LNCaP clone FGC (cell line): ENCODE measurements at regions not wholly inside any gene's neighbourhood (a gene's known extent, or its start where the extent isn't known, plus 50 kb on each side); places are given as distances from the start of the nearest gene placed in this dataset.

Experiments used
- DNase-seq: peaks from one replicate; pipeline ENCODE4 v3.0.0-alpha.2; 2011; ENCODE audit warnings: low read depth
- H3K4me3 ChIP-seq: 2 replicates; pipeline ENCODE4 v1.5.1; 2011; ENCODE audit warnings: mild to moderate bottlenecking, low read depth, low read length, control low read depth
- TF ChIP-seq, protein P1 (sequence below): IDR thresholded peaks from 2 replicates; pipeline ENCODE4 v1.5.1; 2012; ENCODE audit warnings: mild to moderate bottlenecking; ENCODE audit not compliant: control insufficient read depth, insufficient read depth; ENCODE audit errors: extremely low read depth

GRCh38 chr7:133152875-133153274 lies 71.0 kb upstream of the CHCHD3 start:
- no peak overlapping the region for H3K4me3 ChIP-seq
- TF ChIP-seq, protein P1, sequence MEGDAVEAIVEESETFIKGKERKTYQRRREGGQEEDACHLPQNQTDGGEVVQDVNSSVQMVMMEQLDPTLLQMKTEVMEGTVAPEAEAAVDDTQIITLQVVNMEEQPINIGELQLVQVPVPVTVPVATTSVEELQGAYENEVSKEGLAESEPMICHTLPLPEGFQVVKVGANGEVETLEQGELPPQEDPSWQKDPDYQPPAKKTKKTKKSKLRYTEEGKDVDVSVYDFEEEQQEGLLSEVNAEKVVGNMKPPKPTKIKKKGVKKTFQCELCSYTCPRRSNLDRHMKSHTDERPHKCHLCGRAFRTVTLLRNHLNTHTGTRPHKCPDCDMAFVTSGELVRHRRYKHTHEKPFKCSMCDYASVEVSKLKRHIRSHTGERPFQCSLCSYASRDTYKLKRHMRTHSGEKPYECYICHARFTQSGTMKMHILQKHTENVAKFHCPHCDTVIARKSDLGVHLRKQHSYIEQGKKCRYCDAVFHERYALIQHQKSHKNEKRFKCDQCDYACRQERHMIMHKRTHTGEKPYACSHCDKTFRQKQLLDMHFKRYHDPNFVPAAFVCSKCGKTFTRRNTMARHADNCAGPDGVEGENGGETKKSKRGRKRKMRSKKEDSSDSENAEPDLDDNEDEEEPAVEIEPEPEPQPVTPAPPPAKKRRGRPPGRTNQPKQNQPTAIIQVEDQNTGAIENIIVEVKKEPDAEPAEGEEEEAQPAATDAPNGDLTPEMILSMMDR: no peak
- DNase-seq: no peak

GRCh38 chr7:133155146-133155545 lies 73.3 kb upstream of the CHCHD3 start:
- TF ChIP-seq, protein P1: no peak
- no peak for DNase-seq
- no peak overlapping the region for H3K4me3 ChIP-seq

DNA sequence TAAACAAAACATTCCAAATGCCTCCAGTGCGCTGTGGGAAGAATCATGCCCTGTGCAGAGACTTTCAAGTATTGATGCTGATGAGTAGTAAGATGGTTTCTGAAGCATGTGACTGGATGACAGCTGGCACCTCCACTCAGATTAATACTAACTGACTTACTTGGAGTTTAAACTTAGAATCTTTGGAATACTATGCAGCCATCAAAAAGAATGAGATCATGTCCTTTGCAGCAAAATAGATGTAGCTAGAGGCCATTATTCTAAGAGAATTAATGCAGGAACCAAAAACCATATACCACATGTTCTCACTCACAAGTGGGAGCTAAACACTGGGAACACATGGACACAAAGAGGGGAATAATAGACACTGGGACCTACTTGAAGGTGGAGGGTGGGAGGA lies 73.8 kb upstream of the CHCHD3 start:
- TF ChIP-seq, protein P1: no peak
- H3K4me3 ChIP-seq: no peak overlapping the region
- DNase-seq: no peak

DNA sequence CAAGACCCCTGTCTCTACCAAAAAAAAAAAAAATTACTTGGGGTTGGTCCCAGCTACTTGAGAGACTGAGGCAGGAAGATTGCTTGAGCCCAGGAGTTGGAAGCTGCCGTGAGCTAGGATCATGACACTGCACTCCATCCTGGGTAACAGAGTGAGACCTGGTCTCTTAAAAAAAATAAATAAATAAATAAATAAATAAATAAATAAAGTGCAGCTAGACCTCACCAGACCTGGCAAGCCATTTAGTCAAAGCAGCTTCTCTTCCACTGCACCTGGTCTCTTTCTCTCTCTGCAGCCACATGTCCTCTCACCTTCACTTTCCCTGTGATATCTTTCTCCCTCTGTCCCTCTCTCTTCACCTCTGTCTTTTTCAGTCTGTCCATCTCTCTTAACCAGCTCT lies 75.2 kb upstream of the CHCHD3 start:
- H3K4me3 ChIP-seq: no peak overlapping the region
- DNase-seq: no peak
- TF ChIP-seq, protein P1: no peak

DNA sequence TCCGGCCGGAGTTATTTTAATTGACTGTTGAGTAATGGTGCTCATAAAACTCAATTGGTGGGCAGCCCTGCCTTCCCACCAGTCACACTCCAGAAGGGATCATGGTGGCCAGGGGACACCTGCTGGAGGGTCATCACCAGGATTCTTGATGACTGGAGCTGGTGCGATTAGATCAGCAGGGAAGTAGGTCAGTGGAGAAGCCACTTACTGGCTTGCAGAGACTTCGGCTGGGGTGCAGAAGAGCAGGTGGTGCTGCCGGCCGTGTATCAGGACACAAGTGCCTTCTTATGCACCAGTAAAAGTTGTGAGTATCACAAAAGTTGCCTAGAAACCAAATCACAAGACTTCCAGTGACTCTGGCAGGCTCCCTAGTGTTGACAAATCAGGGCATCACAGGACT lies 82.6 kb upstream of the CHCHD3 start:
- no peak for DNase-seq
- no peak overlapping the region for H3K4me3 ChIP-seq
- TF ChIP-seq, protein P1: no peak

- no peak for DNase-seq
- TF ChIP-seq, protein P1: no peak
These were observed 83.1 kb upstream of the CHCHD3 start for GRCh38 chr7:133165001-133165400.

DNA sequence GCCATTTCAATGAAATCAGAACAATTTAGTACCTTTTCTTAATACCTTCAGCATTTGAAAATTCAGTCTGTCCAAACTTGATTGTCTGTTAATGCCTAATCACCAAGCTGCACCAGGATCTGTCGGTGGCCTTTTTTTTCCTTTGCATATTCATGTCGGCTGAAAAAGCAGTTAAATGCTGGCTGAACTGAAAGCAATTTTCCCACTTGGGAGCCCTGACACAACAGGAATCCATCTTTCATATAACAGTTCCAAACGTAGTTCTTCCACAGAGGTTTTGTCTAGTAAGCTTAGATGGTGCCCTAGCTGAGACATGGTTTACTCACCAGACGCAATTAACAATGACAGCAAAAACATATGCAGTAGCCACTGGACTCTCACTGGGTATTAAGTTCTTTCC lies 83.6 kb upstream of the CHCHD3 start:
- no peak for DNase-seq
- TF ChIP-seq, protein P1: no peak
- H3K4me3 ChIP-seq: no peak overlapping the region

More at GRCh38 chr7:133165001-133165400, 83.1 kb upstream of the CHCHD3 start:
- H3K4me3 ChIP-seq: no peak overlapping the region
